ENCODE measurements at regions not wholly inside any gene's neighbourhood (a gene's known extent, or its start where the extent isn't known, plus 50 kb on each side); places are given as distances from the start of the nearest gene placed in this dataset.

DNA sequence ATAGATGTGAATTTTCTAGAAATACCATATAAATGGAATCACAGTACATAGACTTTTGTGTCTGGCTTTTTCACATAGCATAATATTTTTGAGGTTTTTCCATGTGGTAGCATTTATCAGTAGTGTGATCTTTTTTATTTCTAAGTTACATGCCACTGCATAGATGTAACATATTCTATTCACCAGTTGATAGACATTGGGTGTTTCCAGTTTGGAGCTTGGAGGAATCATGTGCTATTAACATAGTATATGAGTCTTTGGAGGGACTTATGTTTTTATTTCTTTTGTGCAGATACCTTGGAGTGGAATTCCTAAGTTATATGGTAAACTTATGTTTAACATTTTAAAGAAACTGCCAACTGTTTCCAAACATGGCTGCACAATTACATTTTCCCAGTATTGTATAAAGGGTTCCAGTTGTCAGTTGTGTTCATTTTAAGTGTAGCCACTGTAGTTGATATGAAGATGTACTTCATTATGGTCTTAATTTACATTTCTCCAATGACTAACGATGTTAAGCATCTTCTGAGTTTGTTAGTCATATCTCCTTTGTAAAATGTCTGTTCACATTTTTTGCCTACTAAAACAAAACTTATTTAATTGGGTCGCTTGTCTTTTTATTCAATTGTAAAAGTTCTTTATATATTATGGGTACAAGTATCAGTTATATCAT is 145.7 kb upstream of the TRPC6 start:
- no peaks in the 10 kb centered on the region for H3K79me1 ChIP-seq (ENCODE audit: insufficient read depth, low read depth, low read length, poor library complexity, severe bottlenecking)
- H3K56ac ChIP-seq (ENCODE audit: insufficient read length, low read depth, low read length) = no peak overlapping the region
- H2AFZ ChIP-seq (ENCODE audit: low read length) = no peak overlapping the region
- H3K14ac ChIP-seq (ENCODE audit: insufficient read depth, low read length) = no peak overlapping the region
- no peak overlapping the region for H4K91ac ChIP-seq (ENCODE audit: insufficient read length, low read depth, low read length)
- no CpG with 5 or more reads among the region's 2 CpGs for WGBS (ENCODE audit: extremely low coverage, insufficient read length, low lambda C conversion rate)
- H3K9ac ChIP-seq (ENCODE audit: extremely low read depth, insufficient read length, low read length) = no peak overlapping the region
- no peaks in the 10 kb centered on the region for H3K23me2 ChIP-seq (ENCODE audit: insufficient read length, low read depth, low read length, poor library complexity, severe bottlenecking)
- no peak overlapping the region for H3K4ac ChIP-seq (ENCODE audit: low read depth, low read length)
- no peaks in the 10 kb centered on the region for H3K79me2 ChIP-seq (ENCODE audit: insufficient read depth, low read length)
- H3K27ac ChIP-seq (ENCODE audit: insufficient read length, low read depth, low read length) = no peak overlapping the region
- no peak overlapping the region for H2AK5ac ChIP-seq (ENCODE audit: insufficient read length, low read length)
- TF ChIP-seq, protein P1, sequence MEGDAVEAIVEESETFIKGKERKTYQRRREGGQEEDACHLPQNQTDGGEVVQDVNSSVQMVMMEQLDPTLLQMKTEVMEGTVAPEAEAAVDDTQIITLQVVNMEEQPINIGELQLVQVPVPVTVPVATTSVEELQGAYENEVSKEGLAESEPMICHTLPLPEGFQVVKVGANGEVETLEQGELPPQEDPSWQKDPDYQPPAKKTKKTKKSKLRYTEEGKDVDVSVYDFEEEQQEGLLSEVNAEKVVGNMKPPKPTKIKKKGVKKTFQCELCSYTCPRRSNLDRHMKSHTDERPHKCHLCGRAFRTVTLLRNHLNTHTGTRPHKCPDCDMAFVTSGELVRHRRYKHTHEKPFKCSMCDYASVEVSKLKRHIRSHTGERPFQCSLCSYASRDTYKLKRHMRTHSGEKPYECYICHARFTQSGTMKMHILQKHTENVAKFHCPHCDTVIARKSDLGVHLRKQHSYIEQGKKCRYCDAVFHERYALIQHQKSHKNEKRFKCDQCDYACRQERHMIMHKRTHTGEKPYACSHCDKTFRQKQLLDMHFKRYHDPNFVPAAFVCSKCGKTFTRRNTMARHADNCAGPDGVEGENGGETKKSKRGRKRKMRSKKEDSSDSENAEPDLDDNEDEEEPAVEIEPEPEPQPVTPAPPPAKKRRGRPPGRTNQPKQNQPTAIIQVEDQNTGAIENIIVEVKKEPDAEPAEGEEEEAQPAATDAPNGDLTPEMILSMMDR (conservative IDR thresholded peaks at IDR 0.05) = no peak
- no peak overlapping the region for H2BK5ac ChIP-seq (ENCODE audit: insufficient read length, low read length)
- no peak overlapping the region for H3K27ac Mint-ChIP-seq
- no peak overlapping the region for H2BK120ac ChIP-seq (ENCODE audit: low read depth, low read length, poor library complexity, severe bottlenecking)
- no peaks in the 10 kb centered on the region for H3K27me3 ChIP-seq (ENCODE audit: insufficient read depth, low read length)
- no peak overlapping the region for H3K4me2 ChIP-seq (ENCODE audit: insufficient read depth, insufficient read length, low read length)
- no peak overlapping the region for H2BK20ac ChIP-seq (ENCODE audit: low read depth, low read length, poor library complexity, severe bottlenecking)
- H3T11ph ChIP-seq (ENCODE audit: low read length) = no peak overlapping the region
- peaks cover 4 to 8% of the 10 kb centered on the region in 2 experiments; a peak in 2 of 4 replicates for H3K4me1 Mint-ChIP-seq
- H3K36me3 Mint-ChIP-seq (ENCODE audit: insufficient read depth in 1 of 3, low read depth in 3 of 3) = no peaks in the 10 kb centered on the region
- H4K8ac ChIP-seq (replicated peaks; ENCODE audit: insufficient read length, low read depth, low read length) = no peak overlapping the region
- H3K18ac ChIP-seq (ENCODE audit: insufficient read length, low read depth, low read length) = no peak overlapping the region
- no peaks in the 10 kb centered on the region for H3K9me3 Mint-ChIP-seq
- H2BK15ac ChIP-seq (ENCODE audit: low read depth, low read length) = no peak overlapping the region
- no peak for DNase-seq
- H3K9me3 ChIP-seq (ENCODE audit: control insufficient read depth, low read depth, low read length) = no peaks in the 10 kb centered on the region
- H3K4me1 ChIP-seq (ENCODE audit: insufficient read depth, low read length) = no peaks in the 10 kb centered on the region
- no peak overlapping the region for H3K4me3 Mint-ChIP-seq
- H3K27me3 Mint-ChIP-seq (ENCODE audit: low read depth) = no peaks in the 10 kb centered on the region
- no peak overlapping the region for H3K23ac ChIP-seq (ENCODE audit: insufficient read length, low read depth, low read length)
- H4K20me1 ChIP-seq (ENCODE audit: control insufficient read depth, insufficient read depth, insufficient read length) = no peaks in the 10 kb centered on the region
- no peak overlapping the region for H4K5ac ChIP-seq (ENCODE audit: insufficient read length, low read depth, low read length)
- no peak overlapping the region for H2BK12ac ChIP-seq (ENCODE audit: insufficient read length, low read depth, low read length)

Measured in H9 (cell line).